ENCODE measurements at regions not wholly inside any gene's neighbourhood (a gene's known extent, or its start where the extent isn't known, plus 50 kb on each side); places are given as distances from the start of the nearest gene placed in this dataset.
"Not testable (repeated sequence)": the region's sequence is repeated elsewhere in the genome, so short reads cannot be mapped to it uniquely, and the experiment has no call there.

DNA sequence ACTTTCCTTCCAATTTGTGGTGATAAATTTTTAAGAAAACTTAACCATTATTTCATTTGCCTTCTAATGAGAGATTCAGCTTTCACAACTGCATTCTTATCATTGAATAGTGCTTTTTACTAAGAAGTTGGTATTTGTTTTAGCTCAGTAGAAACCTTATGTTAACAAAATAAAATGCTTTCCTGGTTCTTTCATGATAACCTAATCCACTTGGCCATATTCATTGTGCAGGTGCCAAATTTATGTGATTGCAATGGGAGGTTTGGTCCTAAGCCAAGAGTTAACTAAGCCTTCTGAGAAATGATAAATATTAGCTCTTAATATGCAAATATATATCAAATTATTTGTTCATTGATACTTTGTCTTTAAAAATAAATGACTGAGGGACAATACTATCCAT is 141.1 kb upstream of the TLE4 start:
- Histone ChIP-seq H3K36me3 (replicated peaks; ENCODE audit: low read depth, low read length) (no peaks in the 10 kb centered on the region), H3K4me1 (ENCODE audit: low read length) (no peaks in the 10 kb centered on the region), H3K79me2 (ENCODE audit: low read length) (no peaks in the 10 kb centered on the region), H2AFZ (ENCODE audit: low read depth, low read length) (no peak overlapping the region), H3K9ac (ENCODE audit: low read length) (no peak overlapping the region), H4K20me1 (ENCODE audit: insufficient read depth, low read length) (no peaks in the 10 kb centered on the region), H3K27ac (ENCODE audit: low read length) (no peak overlapping the region), H3K9me3 (ENCODE audit: insufficient read depth, low read length) (peaks cover under 1% of the 10 kb centered on the region; the same call in 1 of the 2 replicates), H3K27me3 (ENCODE audit: low read depth, low read length) (0 out of 2 replicates have a peak, but pooled peaks cover 5% of the 10 kb centered on the region), H3K4me2 (ENCODE audit: low read length) (no peak overlapping the region), H3K4me3 (ENCODE audit: low read length) (no peak overlapping the region)
- TF ChIP-seq, protein P1, sequence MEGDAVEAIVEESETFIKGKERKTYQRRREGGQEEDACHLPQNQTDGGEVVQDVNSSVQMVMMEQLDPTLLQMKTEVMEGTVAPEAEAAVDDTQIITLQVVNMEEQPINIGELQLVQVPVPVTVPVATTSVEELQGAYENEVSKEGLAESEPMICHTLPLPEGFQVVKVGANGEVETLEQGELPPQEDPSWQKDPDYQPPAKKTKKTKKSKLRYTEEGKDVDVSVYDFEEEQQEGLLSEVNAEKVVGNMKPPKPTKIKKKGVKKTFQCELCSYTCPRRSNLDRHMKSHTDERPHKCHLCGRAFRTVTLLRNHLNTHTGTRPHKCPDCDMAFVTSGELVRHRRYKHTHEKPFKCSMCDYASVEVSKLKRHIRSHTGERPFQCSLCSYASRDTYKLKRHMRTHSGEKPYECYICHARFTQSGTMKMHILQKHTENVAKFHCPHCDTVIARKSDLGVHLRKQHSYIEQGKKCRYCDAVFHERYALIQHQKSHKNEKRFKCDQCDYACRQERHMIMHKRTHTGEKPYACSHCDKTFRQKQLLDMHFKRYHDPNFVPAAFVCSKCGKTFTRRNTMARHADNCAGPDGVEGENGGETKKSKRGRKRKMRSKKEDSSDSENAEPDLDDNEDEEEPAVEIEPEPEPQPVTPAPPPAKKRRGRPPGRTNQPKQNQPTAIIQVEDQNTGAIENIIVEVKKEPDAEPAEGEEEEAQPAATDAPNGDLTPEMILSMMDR (IDR thresholded peaks at IDR 0.05; ENCODE audit: low read depth, low read length), result no peak
- no peak for TF ChIP-seq EZH2phosphoT487 (IDR thresholded peaks at IDR 0.05; ENCODE audit: low read depth)

DNA sequence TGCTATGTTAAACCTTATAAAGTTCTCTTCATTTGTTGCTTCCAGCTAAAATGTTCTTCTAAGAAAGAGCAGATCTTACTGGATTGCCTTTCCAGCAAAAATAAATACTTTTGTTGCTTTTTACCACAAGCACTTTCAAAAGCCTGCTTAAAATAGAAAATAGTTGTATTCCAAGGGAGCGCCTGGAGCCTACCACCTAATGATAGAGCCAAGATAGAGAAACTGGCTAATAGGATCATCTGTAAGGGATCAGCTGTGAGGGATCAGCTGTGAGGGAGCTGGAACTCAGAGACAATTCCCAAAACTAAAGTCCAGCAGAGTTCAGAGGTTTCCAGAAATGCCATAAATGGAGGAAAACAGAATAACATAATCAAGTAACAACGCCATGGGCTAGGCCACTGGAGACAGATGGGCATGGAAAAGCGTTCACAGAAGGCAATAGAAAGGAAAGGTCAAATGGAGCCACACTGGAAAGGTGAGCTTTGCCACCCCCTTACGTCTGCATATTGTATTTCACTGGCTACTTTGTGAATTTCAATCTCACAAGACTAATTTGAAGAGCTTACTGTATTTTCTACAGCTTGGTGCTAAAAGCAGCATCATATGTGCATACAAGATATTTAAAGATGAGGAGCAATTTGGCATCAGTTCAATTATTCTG is 140.6 kb upstream of the TLE4 start:
- Histone ChIP-seq H3K9ac (ENCODE audit: low read length) (no peak overlapping the region), H3K27me3 (ENCODE audit: low read depth, low read length) (0 out of 2 replicates have a peak, but pooled peaks cover 5% of the 10 kb centered on the region), H2AFZ (ENCODE audit: low read depth, low read length) (no peak overlapping the region), H4K20me1 (ENCODE audit: insufficient read depth, low read length) (no peaks in the 10 kb centered on the region), H3K36me3 (replicated peaks; ENCODE audit: low read depth, low read length) (no peaks in the 10 kb centered on the region), H3K4me1 (ENCODE audit: low read length) (no peaks in the 10 kb centered on the region), H3K27ac (ENCODE audit: low read length) (no peak overlapping the region), H3K4me2 (ENCODE audit: low read length) (no peak overlapping the region), H3K9me3 (ENCODE audit: insufficient read depth, low read length) (no peaks in the 10 kb centered on the region), H3K79me2 (ENCODE audit: low read length) (no peaks in the 10 kb centered on the region), H3K4me3 (ENCODE audit: low read length) (no peak overlapping the region)
- TF ChIP-seq EZH2phosphoT487 (IDR thresholded peaks at IDR 0.05; ENCODE audit: low read depth), result no peak
- TF ChIP-seq, protein P1 (IDR thresholded peaks at IDR 0.05; ENCODE audit: low read depth, low read length), result peak; percentile 9; the same call in 1 of the 2 replicates

DNA sequence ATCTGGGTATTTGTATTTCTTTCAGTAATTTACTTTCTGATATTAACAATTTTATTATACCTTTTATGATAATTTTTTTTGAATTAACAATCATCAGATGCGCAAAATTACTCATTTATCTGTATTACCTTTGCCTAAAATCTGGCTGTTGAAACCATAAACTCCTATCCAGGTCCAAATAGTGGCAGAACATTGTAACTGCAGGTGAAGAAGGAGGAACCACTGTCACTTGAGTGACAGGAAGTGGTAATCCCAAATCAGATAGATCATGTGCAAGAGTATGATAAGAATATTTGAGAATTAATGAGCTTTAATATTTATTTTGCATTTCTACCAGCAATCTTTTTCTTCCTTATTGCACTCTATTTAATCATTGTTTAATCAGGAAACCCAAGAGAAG is 139.3 kb upstream of the TLE4 start:
- H3K4me2 ChIP-seq (ENCODE audit: low read length), result no peak overlapping the region
- no peaks in the 10 kb centered on the region for H3K4me1 ChIP-seq (ENCODE audit: low read length)
- no peak for TF ChIP-seq EZH2phosphoT487 (IDR thresholded peaks at IDR 0.05; ENCODE audit: low read depth)
- TF ChIP-seq, protein P1 (IDR thresholded peaks at IDR 0.05; ENCODE audit: low read depth, low read length), result no peak
- no peaks in the 10 kb centered on the region for H3K79me2 ChIP-seq (ENCODE audit: low read length)
- H3K36me3 ChIP-seq (replicated peaks; ENCODE audit: low read depth, low read length), result no peaks in the 10 kb centered on the region
- H4K20me1 ChIP-seq (ENCODE audit: insufficient read depth, low read length), result no peaks in the 10 kb centered on the region
- no peaks in the 10 kb centered on the region for H3K9me3 ChIP-seq (ENCODE audit: insufficient read depth, low read length)
- H3K27ac ChIP-seq (ENCODE audit: low read length), result no peak overlapping the region
- H3K27me3 ChIP-seq (ENCODE audit: low read depth, low read length), result 0 out of 2 replicates have a peak, but pooled peaks cover 5% of the 10 kb centered on the region
- H3K4me3 ChIP-seq (ENCODE audit: low read length), result no peak overlapping the region
- no peak overlapping the region for H3K9ac ChIP-seq (ENCODE audit: low read length)
- no peak overlapping the region for H2AFZ ChIP-seq (ENCODE audit: low read depth, low read length)

DNA sequence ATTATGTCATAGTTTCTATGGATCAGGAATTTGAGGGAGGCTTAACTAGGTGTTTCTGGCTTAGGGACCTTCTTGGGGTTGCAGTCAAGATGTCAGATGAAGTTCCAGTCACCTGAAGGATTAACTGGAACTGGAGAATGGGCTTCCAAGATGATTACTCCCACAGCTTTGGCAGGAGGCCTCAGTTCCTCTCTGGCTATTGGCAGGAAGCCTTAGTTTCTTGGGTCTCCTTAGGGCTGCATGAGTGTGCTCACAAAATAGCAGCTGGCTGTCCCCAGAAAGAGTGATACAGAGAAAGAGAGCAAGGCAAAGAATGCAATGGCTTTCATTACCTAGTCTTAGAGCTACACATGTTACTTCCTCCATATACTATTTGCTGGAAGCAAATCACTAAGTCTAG is 138.1 kb upstream of the TLE4 start:
- H3K27ac ChIP-seq (ENCODE audit: low read length), result no peak overlapping the region
- H3K79me2 ChIP-seq (ENCODE audit: low read length), result no peaks in the 10 kb centered on the region
- no peaks in the 10 kb centered on the region for H4K20me1 ChIP-seq (ENCODE audit: insufficient read depth, low read length)
- no peak overlapping the region for H3K4me2 ChIP-seq (ENCODE audit: low read length)
- no peaks in the 10 kb centered on the region for H3K9me3 ChIP-seq (ENCODE audit: insufficient read depth, low read length)
- no peaks in the 10 kb centered on the region for H3K4me1 ChIP-seq (ENCODE audit: low read length)
- no peak overlapping the region for H3K4me3 ChIP-seq (ENCODE audit: low read length)
- no peaks in the 10 kb centered on the region for H3K36me3 ChIP-seq (replicated peaks; ENCODE audit: low read depth, low read length)
- H3K27me3 ChIP-seq (ENCODE audit: low read depth, low read length), result 0 out of 2 replicates have a peak, but pooled peaks cover 5% of the 10 kb centered on the region
- no peak overlapping the region for H3K9ac ChIP-seq (ENCODE audit: low read length)
- TF ChIP-seq EZH2phosphoT487 (IDR thresholded peaks at IDR 0.05; ENCODE audit: low read depth), result no peak
- TF ChIP-seq, protein P1 (IDR thresholded peaks at IDR 0.05; ENCODE audit: low read depth, low read length), result no peak
- H2AFZ ChIP-seq (ENCODE audit: low read depth, low read length), result no peak overlapping the region

DNA sequence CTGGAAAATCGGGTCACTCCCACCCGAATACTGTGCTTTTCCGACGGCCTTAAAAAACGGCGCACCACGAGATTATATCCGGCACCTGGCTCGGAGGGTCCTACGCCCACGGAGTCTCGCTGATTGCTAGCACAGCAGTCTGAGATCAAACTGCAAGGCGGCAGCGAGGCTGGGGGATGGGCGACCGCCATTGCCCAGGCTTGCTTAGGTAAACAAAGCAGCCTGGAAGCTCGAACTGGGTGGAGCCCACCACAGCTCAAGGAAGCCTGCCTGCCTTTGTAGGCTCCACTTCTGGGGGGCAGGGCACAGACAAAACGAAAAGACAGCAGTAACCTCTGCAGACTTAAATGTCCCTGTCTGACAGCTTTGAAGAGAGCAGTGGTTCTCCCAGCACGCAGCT is 132.5 kb upstream of the TLE4 start:
- H3K9me3 ChIP-seq (ENCODE audit: insufficient read depth, low read length); H2AFZ ChIP-seq (ENCODE audit: low read depth, low read length): not testable (repeated sequence)
- H3K4me3 ChIP-seq (ENCODE audit: low read length), result peak overlapping the region; percentile 40; the same call in 1 of the 2 replicates

More for the DNA sequence above, 132.5 kb upstream of the TLE4 start:
- H3K27me3 ChIP-seq (ENCODE audit: low read depth, low read length); H3K9ac ChIP-seq (ENCODE audit: low read length); H4K20me1 ChIP-seq (ENCODE audit: insufficient read depth, low read length); H3K4me2 ChIP-seq (ENCODE audit: low read length); H3K27ac ChIP-seq (ENCODE audit: low read length); H3K4me1 ChIP-seq (ENCODE audit: low read length); H3K79me2 ChIP-seq (ENCODE audit: low read length); H3K36me3 ChIP-seq (replicated peaks; ENCODE audit: low read depth, low read length): not testable (repeated sequence)
